KMS-11 (cell line): ENCODE measurements at regions not wholly inside any gene's neighbourhood (a gene's known extent, or its start where the extent isn't known, plus 50 kb on each side); places are given as distances from the start of the nearest gene placed in this dataset.

ENCODE experiments used
- H2AFZ ChIP-seq: fragments of 200-600 bp; sonication (generic); 2 replicates; pipeline ENCODE4 v1.6.1; 2016; ENCODE audit warnings: antibody characterized with exemption, mixed run types, low read depth
- H3K27ac ChIP-seq: fragments of 200-600 bp; sonication (generic); 2 replicates; pipeline ENCODE4 v1.6.1; 2016; ENCODE audit warnings: mild to moderate bottlenecking, mixed run types
- H3K27me3 ChIP-seq: fragments of 200-600 bp; sonication (generic); 2 replicates; pipeline ENCODE4 v1.6.1; 2017; ENCODE audit warnings: mild to moderate bottlenecking, low read depth, mixed run types, moderate library complexity; ENCODE audit not compliant: insufficient read depth
- H3K36me3 ChIP-seq: fragments of 200-600 bp; sonication (generic); 2 replicates; pipeline ENCODE4 v1.6.1; 2017; ENCODE audit warnings: mild to moderate bottlenecking, mixed run types; ENCODE audit not compliant: insufficient read depth
- H3K4me1 ChIP-seq: fragments of 200-600 bp; sonication (generic); 2 replicates; pipeline ENCODE4 v1.6.1; 2016; ENCODE audit warnings: mild to moderate bottlenecking, low read depth, mixed run types; ENCODE audit not compliant: poor library complexity, severe bottlenecking
- H3K4me2 ChIP-seq: fragments of 200-600 bp; sonication (generic); 2 replicates; pipeline ENCODE4 v1.7.0; 2016; ENCODE audit warnings: mild to moderate bottlenecking, mixed run types
- H3K4me3 ChIP-seq: fragments of 200-600 bp; sonication (generic); IDR thresholded peaks from 2 replicates; pipeline ENCODE4 v1.6.1; 2017; ENCODE audit warnings: low read depth, low read length, mixed read lengths; ENCODE audit not compliant: insufficient read depth
- H3K79me2 ChIP-seq: fragments of 200-600 bp; sonication (generic); 2 replicates; pipeline ENCODE4 v1.6.1; 2016; ENCODE audit warnings: low read depth, mixed run types; ENCODE audit not compliant: insufficient read depth
- H3K9ac ChIP-seq: fragments of 200-600 bp; sonication (generic); 2 replicates; pipeline ENCODE4 v1.6.1; 2016; ENCODE audit warnings: mild to moderate bottlenecking, mixed run types
- H4K20me1 ChIP-seq: fragments of 200-600 bp; sonication (generic); 2 replicates; pipeline ENCODE4 v1.6.1; 2016; ENCODE audit warnings: mild to moderate bottlenecking, mixed run types; ENCODE audit not compliant: insufficient read depth
- CTCF ChIP-seq: fragments of 200-600 bp; sonication (generic); conservative IDR thresholded peaks from 2 replicates; pipeline ENCODE4 v1.6.1; 2017; ENCODE audit warnings: low read depth, mild to moderate bottlenecking, antibody characterized with exemption, low read length, moderate library complexity, mixed read lengths

- no peak overlapping the region for H3K27ac ChIP-seq
- no peak overlapping the region for H3K4me2 ChIP-seq
- H2AFZ ChIP-seq, result no peak overlapping the region
Measured at GRCh38 chr21:35349376-35350080, 300.4 kb upstream of the RUNX1 start.

GRCh38 chr21:35348686-35349085 is 299.6 kb upstream of the RUNX1 start:
- no peak overlapping the region for H3K4me3 ChIP-seq
- H3K4me2 ChIP-seq, result no peak overlapping the region
- no peaks in the 10 kb centered on the region for H3K79me2 ChIP-seq
- H2AFZ ChIP-seq, result no peak overlapping the region
- H3K36me3 ChIP-seq, result no peaks in the 10 kb centered on the region
- no peaks in the 10 kb centered on the region for H4K20me1 ChIP-seq
- TF ChIP-seq CTCF, result no peak
- no peaks in the 10 kb centered on the region for H3K4me1 ChIP-seq
- H3K9ac ChIP-seq, result no peak overlapping the region
- no peak overlapping the region for H3K27ac ChIP-seq
- no peaks in the 10 kb centered on the region for H3K27me3 ChIP-seq

More at GRCh38 chr21:35349376-35350080, 300.4 kb upstream of the RUNX1 start:
- no peaks in the 10 kb centered on the region for H3K4me1 ChIP-seq
- no peak overlapping the region for H3K9ac ChIP-seq
- TF ChIP-seq CTCF, result no peak
- no peaks in the 10 kb centered on the region for H3K79me2 ChIP-seq
- no peaks in the 10 kb centered on the region for H3K36me3 ChIP-seq
- H3K4me3 ChIP-seq, result no peak overlapping the region
- no peaks in the 10 kb centered on the region for H3K27me3 ChIP-seq
- no peaks in the 10 kb centered on the region for H4K20me1 ChIP-seq

GRCh38 chr21:35346697-35347096 is 297.6 kb upstream of the RUNX1 start:
- Histone ChIP-seq H3K79me2 (no peaks in the 10 kb centered on the region), H3K4me3 (no peak overlapping the region), H3K4me1 (no peaks in the 10 kb centered on the region), H2AFZ (no peak overlapping the region), H3K27ac (no peak overlapping the region), H3K27me3 (no peaks in the 10 kb centered on the region), H4K20me1 (no peaks in the 10 kb centered on the region), H3K9ac (no peak overlapping the region), H3K4me2 (no peak overlapping the region), H3K36me3 (no peaks in the 10 kb centered on the region)
- no peak for TF ChIP-seq CTCF

- Histone ChIP-seq H4K20me1 (no peaks in the 10 kb centered on the region), H3K4me3 (no peak overlapping the region), H3K36me3 (no peaks in the 10 kb centered on the region)
Measured at GRCh38 chr21:35345954-35346353, 296.9 kb upstream of the RUNX1 start.

More at GRCh38 chr21:35345954-35346353, 296.9 kb upstream of the RUNX1 start:
- no peak for TF ChIP-seq CTCF
- Histone ChIP-seq H3K27me3 (no peaks in the 10 kb centered on the region), H3K27ac (no peak overlapping the region), H2AFZ (no peak overlapping the region), H3K4me2 (no peak overlapping the region), H3K9ac (no peak overlapping the region), H3K79me2 (no peaks in the 10 kb centered on the region), H3K4me1 (no peaks in the 10 kb centered on the region)
